ENCODE measurements at regions not wholly inside any gene's neighbourhood (a gene's known extent, or its start where the extent isn't known, plus 50 kb on each side); places are given as distances from the start of the nearest gene placed in this dataset.

DNA sequence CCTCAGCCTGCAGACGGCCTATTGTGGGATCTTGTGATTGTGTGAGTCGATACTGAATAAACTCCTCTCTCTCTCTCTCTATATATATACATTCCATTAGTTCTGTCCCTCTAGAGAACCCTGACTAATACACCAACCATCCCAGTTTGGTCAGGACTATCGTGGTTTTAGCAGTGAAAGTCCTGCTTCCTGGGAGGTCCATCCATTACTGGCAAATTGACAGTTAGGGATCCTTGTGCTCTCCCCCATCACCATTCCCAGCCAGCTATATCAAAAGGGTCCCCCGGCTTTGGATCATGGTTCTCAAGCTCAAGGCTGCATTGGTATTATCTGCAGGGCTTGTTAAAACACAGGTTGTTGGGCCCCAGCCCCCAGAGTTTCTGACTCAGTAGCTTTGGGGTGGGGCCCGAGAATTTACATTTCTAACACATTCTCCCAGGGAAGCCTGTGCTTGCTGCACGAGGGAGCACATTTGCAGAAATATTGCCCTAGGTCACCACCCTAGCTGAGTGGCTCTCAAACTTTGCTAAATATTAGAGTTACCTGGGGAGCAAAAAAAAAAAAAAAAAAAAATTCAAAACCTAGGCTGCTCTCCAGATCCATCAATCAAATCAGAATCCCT, 899.1 kb upstream of the AUTS2 start:
- no peaks in the 10 kb centered on the region for H3K36me3 ChIP-seq (ENCODE audit: control insufficient read depth, low read length)
- no peak overlapping the region for H3K27ac ChIP-seq (ENCODE audit: low read depth, low read length)

DNA sequence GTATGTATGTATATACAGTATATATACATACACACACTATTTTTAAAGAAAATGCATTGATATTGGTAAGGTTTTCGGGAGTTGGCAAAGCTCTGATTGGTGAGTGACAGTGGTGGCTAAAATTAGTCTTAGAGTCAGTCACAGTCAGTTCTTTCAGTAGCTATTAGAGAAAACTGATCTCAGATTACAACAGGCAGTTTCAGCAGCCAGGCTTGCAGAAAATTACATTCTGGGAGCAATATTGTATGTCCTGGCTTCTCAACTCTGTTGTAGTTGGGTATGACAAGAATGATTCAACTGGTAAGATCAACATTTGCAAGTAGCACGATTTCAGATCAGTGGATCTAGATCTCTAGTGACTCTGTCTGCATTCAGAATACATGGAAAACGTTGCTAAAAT, 897.9 kb upstream of the AUTS2 start:
- Histone ChIP-seq H3K27ac (ENCODE audit: low read depth, low read length) (no peak overlapping the region), H3K4me3 (ENCODE audit: low read length) (no peak overlapping the region), H3K79me2 (ENCODE audit: control insufficient read depth, low read length) (no peaks in the 10 kb centered on the region), H3K36me3 (ENCODE audit: control insufficient read depth, low read length) (no peaks in the 10 kb centered on the region), H3K4me1 (ENCODE audit: control insufficient read depth, low read length) (no peaks in the 10 kb centered on the region), H3K4me2 (ENCODE audit: low read length) (no peak overlapping the region), H3K9me3 (ENCODE audit: control insufficient read depth, insufficient read depth, low read length) (no peaks in the 10 kb centered on the region), H3K9me2 (replicated peaks; ENCODE audit: control insufficient read depth, low read length) (no peaks in the 10 kb centered on the region), H3K27me3 (ENCODE audit: control insufficient read depth, low read length) (no peaks in the 10 kb centered on the region), H4K20me1 (ENCODE audit: control insufficient read depth, insufficient read depth, low read depth, low read length) (no peaks in the 10 kb centered on the region), H3F3A (ENCODE audit: control insufficient read depth, insufficient read depth) (no peaks in the 10 kb centered on the region)
- TF ChIP-seq EZH2phosphoT487 (IDR thresholded peaks at IDR 0.05; ENCODE audit: borderline replicate concordance, low read length), result no peak

More for the DNA sequence above, 899.1 kb upstream of the AUTS2 start:
- no peak for TF ChIP-seq EZH2phosphoT487 (IDR thresholded peaks at IDR 0.05; ENCODE audit: borderline replicate concordance, low read length)
- no peak for TF ChIP-seq CTCF (IDR thresholded peaks at IDR 0.05; ENCODE audit: low read depth, low read length, poor library complexity, severe bottlenecking)
- no peaks in the 10 kb centered on the region for H4K20me1 ChIP-seq (ENCODE audit: control insufficient read depth, insufficient read depth, low read depth, low read length)
- no peaks in the 10 kb centered on the region for H3K79me2 ChIP-seq (ENCODE audit: control insufficient read depth, low read length)
- H3K9me3 ChIP-seq (ENCODE audit: control insufficient read depth, insufficient read depth, low read length), result no peaks in the 10 kb centered on the region
- H3K9me2 ChIP-seq (replicated peaks; ENCODE audit: control insufficient read depth, low read length), result no peaks in the 10 kb centered on the region; the same call in 1 of the 2 replicates
- H3F3A ChIP-seq (ENCODE audit: control insufficient read depth, insufficient read depth), result no peaks in the 10 kb centered on the region
- no peak overlapping the region for H3K4me2 ChIP-seq (ENCODE audit: low read length)
- H3K4me3 ChIP-seq (ENCODE audit: low read length), result no peak overlapping the region
- no peaks in the 10 kb centered on the region for H3K4me1 ChIP-seq (ENCODE audit: control insufficient read depth, low read length)
- H3K27me3 ChIP-seq (ENCODE audit: control insufficient read depth, low read length), result no peaks in the 10 kb centered on the region

- no peak for TF ChIP-seq CTCF (IDR thresholded peaks at IDR 0.05; ENCODE audit: low read depth, low read length, poor library complexity, severe bottlenecking)
- no peak for TF ChIP-seq EZH2phosphoT487 (IDR thresholded peaks at IDR 0.05; ENCODE audit: borderline replicate concordance, low read length)
- Histone ChIP-seq H4K20me1 (ENCODE audit: control insufficient read depth, insufficient read depth, low read depth, low read length) (no peaks in the 10 kb centered on the region), H3K79me2 (ENCODE audit: control insufficient read depth, low read length) (no peaks in the 10 kb centered on the region), H3K36me3 (ENCODE audit: control insufficient read depth, low read length) (no peaks in the 10 kb centered on the region), H3K4me1 (ENCODE audit: control insufficient read depth, low read length) (no peaks in the 10 kb centered on the region), H3K4me3 (ENCODE audit: low read length) (no peak overlapping the region), H3K9me3 (ENCODE audit: control insufficient read depth, insufficient read depth, low read length) (no peaks in the 10 kb centered on the region), H3F3A (ENCODE audit: control insufficient read depth, insufficient read depth) (no peaks in the 10 kb centered on the region), H3K27ac (ENCODE audit: low read depth, low read length) (no peak overlapping the region), H3K9me2 (replicated peaks; ENCODE audit: control insufficient read depth, low read length) (no peaks in the 10 kb centered on the region), H3K27me3 (ENCODE audit: control insufficient read depth, low read length) (no peaks in the 10 kb centered on the region), H3K4me2 (ENCODE audit: low read length) (no peak overlapping the region)
These were observed 892.0 kb upstream of the AUTS2 start for GRCh38 chr7:68706291-68706690.

GRCh38 chr7:68707159-68707558, 891.1 kb upstream of the AUTS2 start:
- H3K36me3 ChIP-seq (ENCODE audit: control insufficient read depth, low read length), result no peaks in the 10 kb centered on the region
- H3K4me1 ChIP-seq (ENCODE audit: control insufficient read depth, low read length), result no peaks in the 10 kb centered on the region
- no peak overlapping the region for H3K27ac ChIP-seq (ENCODE audit: low read depth, low read length)
- H4K20me1 ChIP-seq (ENCODE audit: control insufficient read depth, insufficient read depth, low read depth, low read length), result no peaks in the 10 kb centered on the region
- no peaks in the 10 kb centered on the region for H3F3A ChIP-seq (ENCODE audit: control insufficient read depth, insufficient read depth)
- H3K79me2 ChIP-seq (ENCODE audit: control insufficient read depth, low read length), result no peaks in the 10 kb centered on the region
- TF ChIP-seq CTCF (IDR thresholded peaks at IDR 0.05; ENCODE audit: low read depth, low read length, poor library complexity, severe bottlenecking), result no peak
- TF ChIP-seq EZH2phosphoT487 (IDR thresholded peaks at IDR 0.05; ENCODE audit: borderline replicate concordance, low read length), result no peak
- no peaks in the 10 kb centered on the region for H3K27me3 ChIP-seq (ENCODE audit: control insufficient read depth, low read length)
- H3K4me2 ChIP-seq (ENCODE audit: low read length), result no peak overlapping the region
- no peaks in the 10 kb centered on the region for H3K9me3 ChIP-seq (ENCODE audit: control insufficient read depth, insufficient read depth, low read length)
- H3K4me3 ChIP-seq (ENCODE audit: low read length), result no peak overlapping the region
- H3K9me2 ChIP-seq (replicated peaks; ENCODE audit: control insufficient read depth, low read length), result no peaks in the 10 kb centered on the region

Data from DOHH2 (cell line).